ENCODE measurements at regions not wholly inside any gene's neighbourhood (a gene's known extent, or its start where the extent isn't known, plus 50 kb on each side); places are given as distances from the start of the nearest gene placed in this dataset.

DNA sequence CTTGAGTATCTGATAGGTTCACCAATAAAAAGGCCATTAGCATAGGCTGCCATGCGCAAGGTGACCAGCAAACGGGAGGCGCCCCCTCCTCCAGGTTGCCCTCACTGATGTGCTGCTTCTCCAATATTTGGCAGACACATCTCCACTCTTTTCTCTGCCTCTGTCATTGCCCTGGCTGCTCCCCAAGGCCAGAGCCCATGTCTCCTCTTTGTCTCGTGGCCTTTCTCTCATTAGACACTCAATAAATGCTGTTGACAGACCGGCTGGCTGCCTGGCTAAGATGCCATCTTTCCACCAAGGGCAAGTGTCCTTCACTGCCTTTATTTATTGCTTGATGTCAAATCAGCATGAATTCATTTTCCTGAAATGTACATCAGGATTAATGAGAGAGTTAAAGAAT, 404.0 kb upstream of the KIF2A start:
- H3K36me3 ChIP-seq (ENCODE audit: insufficient read depth, low read length) = no peaks in the 10 kb centered on the region
- ChIA-PET CTCF (no interaction called here), POLR2A (no interaction called here)
- DNase-seq = no peak
- no peaks in the 10 kb centered on the region for H3K9me3 ChIP-seq (ENCODE audit: low read length)
- H3K36me3 Mint-ChIP-seq = no peaks in the 10 kb centered on the region
- H3K4me3 Mint-ChIP-seq = no peak overlapping the region
- H3K27ac ChIP-seq (ENCODE audit: low read depth, low read length) = no peak overlapping the region
- no peaks in the 10 kb centered on the region for H3K4me1 ChIP-seq (ENCODE audit: insufficient read depth, low read length)
- H3K4me3 ChIP-seq (ENCODE audit: low read length) = no peak overlapping the region
- H3K4me1 Mint-ChIP-seq = no peaks in the 10 kb centered on the region
- no peaks in the 10 kb centered on the region for H3K27me3 Mint-ChIP-seq
- peaks cover 0 to 2% (median 0%) of the 10 kb centered on the region in 5 donors for H3K9me3 Mint-ChIP-seq
- H3K27me3 ChIP-seq (ENCODE audit: insufficient read depth, low read length, poor library complexity, severe bottlenecking) = no peaks in the 10 kb centered on the region
- H3K27ac Mint-ChIP-seq = no peak overlapping the region

DNA sequence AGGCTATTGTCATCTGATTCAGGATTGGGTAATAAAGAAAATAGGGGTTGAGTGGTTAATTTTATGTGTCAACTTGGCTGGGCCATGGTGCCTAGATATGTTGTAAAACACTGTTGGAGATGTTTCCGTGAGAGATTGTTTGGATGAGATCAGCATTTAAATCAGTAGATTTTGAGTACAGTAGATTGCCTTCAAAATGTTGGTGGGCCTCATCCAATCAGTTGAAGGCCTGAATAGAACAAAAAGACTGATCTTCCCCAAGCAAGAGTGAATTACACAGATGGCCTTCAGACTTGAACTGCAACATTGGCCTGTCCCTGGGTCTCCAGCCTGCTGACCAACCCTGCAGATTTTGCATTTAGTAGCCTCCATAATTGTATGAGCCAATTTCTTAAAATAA, 401.3 kb upstream of the KIF2A start:
- no peak overlapping the region for H3K27ac ChIP-seq (ENCODE audit: low read depth, low read length)
- Mint-ChIP-seq H3K27ac (no peak overlapping the region), H3K4me3 (no peak overlapping the region), H3K4me1 (no peaks in the 10 kb centered on the region), H3K27me3 (no peaks in the 10 kb centered on the region), H3K9me3 (no peaks in the 10 kb centered on the region), H3K36me3 (no peaks in the 10 kb centered on the region)
- no peaks in the 10 kb centered on the region for H3K27me3 ChIP-seq (ENCODE audit: insufficient read depth, low read length, poor library complexity, severe bottlenecking)
- no peaks in the 10 kb centered on the region for H3K36me3 ChIP-seq (ENCODE audit: insufficient read depth, low read length)
- ChIA-PET CTCF (no interaction called here), POLR2A (no interaction called here)
- no peaks in the 10 kb centered on the region for H3K9me3 ChIP-seq (ENCODE audit: low read length)
- DNase-seq = no peak
- H3K4me3 ChIP-seq (ENCODE audit: low read length) = no peak overlapping the region
- H3K4me1 ChIP-seq (ENCODE audit: insufficient read depth, low read length) = no peaks in the 10 kb centered on the region

- Histone ChIP-seq H3K27me3 (ENCODE audit: insufficient read depth, low read length, poor library complexity, severe bottlenecking) (no peaks in the 10 kb centered on the region), H3K36me3 (ENCODE audit: insufficient read depth, low read length) (no peaks in the 10 kb centered on the region), H3K4me1 (ENCODE audit: insufficient read depth, low read length) (no peaks in the 10 kb centered on the region), H3K4me3 (ENCODE audit: low read length) (no peak overlapping the region), H3K9me3 (ENCODE audit: low read length) (no peaks in the 10 kb centered on the region), H3K27ac (ENCODE audit: low read depth, low read length) (no peak overlapping the region)
- Mint-ChIP-seq H3K4me3 (no peak overlapping the region), H3K9me3 (no peaks in the 10 kb centered on the region), H3K27me3 (no peaks in the 10 kb centered on the region), H3K36me3 (no peaks in the 10 kb centered on the region), H3K4me1 (no peaks in the 10 kb centered on the region), H3K27ac (no peak overlapping the region)
- POLR2A ChIA-PET = no interaction called here
- no peak for DNase-seq
- CTCF ChIA-PET = no interaction called here
Observed at GRCh38 chr5:61905613-61906012, 400.4 kb upstream of the KIF2A start.

DNA sequence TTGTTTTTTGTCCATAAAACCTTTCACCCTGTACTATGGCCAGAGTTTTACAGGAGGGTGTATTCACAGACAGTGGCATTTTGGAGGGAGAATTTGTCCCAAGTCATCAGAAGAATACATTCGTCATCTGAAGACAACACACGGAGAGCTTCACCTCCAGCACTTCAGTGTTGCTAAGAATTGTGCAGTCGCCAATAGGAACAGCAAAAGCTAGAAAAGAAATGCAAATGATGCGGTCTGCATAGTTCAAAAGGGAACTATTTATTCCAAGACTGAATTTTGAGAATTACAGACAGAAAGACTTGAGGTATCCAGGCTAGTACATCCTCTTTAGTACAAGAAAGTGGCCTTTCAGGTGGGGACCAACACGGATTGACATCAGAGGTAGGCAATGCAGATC, 399.2 kb upstream of the KIF2A start:
- DNase-seq = no peak
- H3K27me3 Mint-ChIP-seq = no peaks in the 10 kb centered on the region
- no peak overlapping the region for H3K4me3 Mint-ChIP-seq
- H3K36me3 Mint-ChIP-seq = no peaks in the 10 kb centered on the region
- H3K9me3 Mint-ChIP-seq = peaks cover 0 to 6% (median 0%) of the 10 kb centered on the region in 5 donors
- H3K4me1 ChIP-seq (ENCODE audit: insufficient read depth, low read length) = no peaks in the 10 kb centered on the region
- H3K27me3 ChIP-seq (ENCODE audit: insufficient read depth, low read length, poor library complexity, severe bottlenecking) = no peaks in the 10 kb centered on the region
- no peak overlapping the region for H3K27ac Mint-ChIP-seq
- no peak overlapping the region for H3K27ac ChIP-seq (ENCODE audit: low read depth, low read length)
- no peak overlapping the region for H3K4me3 ChIP-seq (ENCODE audit: low read length)
- CTCF ChIA-PET = no interaction called here
- no peaks in the 10 kb centered on the region for H3K9me3 ChIP-seq (ENCODE audit: low read length)
- H3K36me3 ChIP-seq (ENCODE audit: insufficient read depth, low read length) = no peaks in the 10 kb centered on the region
- H3K4me1 Mint-ChIP-seq = no peaks in the 10 kb centered on the region
- POLR2A ChIA-PET = no interaction called here

- H3K27ac Mint-ChIP-seq = no peak overlapping the region
- peaks cover 0 to 6% (median 0%) of the 10 kb centered on the region in 5 donors for H3K9me3 Mint-ChIP-seq
- ChIA-PET CTCF (no interaction called here), POLR2A (no interaction called here)
- no peaks in the 10 kb centered on the region for H3K36me3 Mint-ChIP-seq
- Histone ChIP-seq H3K27ac (ENCODE audit: low read depth, low read length) (no peak overlapping the region), H3K4me3 (ENCODE audit: low read length) (no peak overlapping the region), H3K36me3 (ENCODE audit: insufficient read depth, low read length) (no peaks in the 10 kb centered on the region), H3K27me3 (ENCODE audit: insufficient read depth, low read length, poor library complexity, severe bottlenecking) (no peaks in the 10 kb centered on the region), H3K9me3 (ENCODE audit: low read length) (no peaks in the 10 kb centered on the region), H3K4me1 (ENCODE audit: insufficient read depth, low read length) (no peaks in the 10 kb centered on the region)
- H3K27me3 Mint-ChIP-seq = no peaks in the 10 kb centered on the region
- H3K4me3 Mint-ChIP-seq = no peak overlapping the region
- H3K4me1 Mint-ChIP-seq = no peaks in the 10 kb centered on the region
- DNase-seq = no peak
Observed at GRCh38 chr5:61907995-61908394, 398.0 kb upstream of the KIF2A start.

DNA sequence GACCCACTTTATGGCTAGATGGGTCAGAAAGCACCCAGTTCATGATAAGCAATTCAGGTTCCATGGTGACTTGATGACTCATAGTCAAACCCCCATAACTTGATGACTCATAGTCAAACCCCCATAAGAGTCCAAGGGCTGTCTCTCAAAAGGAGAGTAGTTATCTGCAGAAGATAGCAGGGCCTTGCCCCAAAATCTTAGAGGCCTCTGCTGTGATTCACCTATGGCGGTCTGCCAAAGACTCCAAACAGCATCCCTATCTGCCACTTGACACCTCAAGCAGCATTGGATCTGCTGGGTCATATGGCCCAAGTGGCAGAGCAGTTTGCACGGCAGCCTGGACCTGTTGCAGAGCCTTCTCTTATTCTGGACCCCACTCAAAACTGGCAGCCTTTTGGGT, 395.2 kb upstream of the KIF2A start:
- Histone ChIP-seq H3K27me3 (ENCODE audit: insufficient read depth, low read length, poor library complexity, severe bottlenecking) (no peaks in the 10 kb centered on the region), H3K27ac (ENCODE audit: low read depth, low read length) (no peak overlapping the region), H3K4me1 (ENCODE audit: insufficient read depth, low read length) (no peaks in the 10 kb centered on the region), H3K9me3 (ENCODE audit: low read length) (no peaks in the 10 kb centered on the region), H3K36me3 (ENCODE audit: insufficient read depth, low read length) (no peaks in the 10 kb centered on the region), H3K4me3 (ENCODE audit: low read length) (no peak overlapping the region)
- H3K36me3 Mint-ChIP-seq = no peaks in the 10 kb centered on the region
- ChIA-PET CTCF (no interaction called here), POLR2A (no interaction called here)
- H3K27ac Mint-ChIP-seq = no peak overlapping the region
- DNase-seq = no peak
- no peak overlapping the region for H3K4me3 Mint-ChIP-seq
- H3K9me3 Mint-ChIP-seq = peaks cover 0 to 6% (median 0%) of the 10 kb centered on the region in 5 donors
- H3K4me1 Mint-ChIP-seq = no peaks in the 10 kb centered on the region
- no peaks in the 10 kb centered on the region for H3K27me3 Mint-ChIP-seq

GRCh38 chr5:61912559-61912958, 393.4 kb upstream of the KIF2A start:
- ChIA-PET CTCF (no interaction called here), POLR2A (no interaction called here)
- Histone ChIP-seq H3K4me1 (ENCODE audit: insufficient read depth, low read length) (no peaks in the 10 kb centered on the region), H3K4me3 (ENCODE audit: low read length) (no peak overlapping the region), H3K27me3 (ENCODE audit: insufficient read depth, low read length, poor library complexity, severe bottlenecking) (no peaks in the 10 kb centered on the region), H3K9me3 (ENCODE audit: low read length) (no peaks in the 10 kb centered on the region), H3K27ac (ENCODE audit: low read depth, low read length) (no peak overlapping the region), H3K36me3 (ENCODE audit: insufficient read depth, low read length) (no peaks in the 10 kb centered on the region)
- DNase-seq = no peak
- H3K27me3 Mint-ChIP-seq = no peaks in the 10 kb centered on the region
- no peak overlapping the region for H3K4me3 Mint-ChIP-seq
- H3K4me1 Mint-ChIP-seq = no peaks in the 10 kb centered on the region
- H3K27ac Mint-ChIP-seq = no peak overlapping the region
- peaks cover 0 to 6% (median 0%) of the 10 kb centered on the region in 5 donors for H3K9me3 Mint-ChIP-seq
- H3K36me3 Mint-ChIP-seq = no peaks in the 10 kb centered on the region

DNA sequence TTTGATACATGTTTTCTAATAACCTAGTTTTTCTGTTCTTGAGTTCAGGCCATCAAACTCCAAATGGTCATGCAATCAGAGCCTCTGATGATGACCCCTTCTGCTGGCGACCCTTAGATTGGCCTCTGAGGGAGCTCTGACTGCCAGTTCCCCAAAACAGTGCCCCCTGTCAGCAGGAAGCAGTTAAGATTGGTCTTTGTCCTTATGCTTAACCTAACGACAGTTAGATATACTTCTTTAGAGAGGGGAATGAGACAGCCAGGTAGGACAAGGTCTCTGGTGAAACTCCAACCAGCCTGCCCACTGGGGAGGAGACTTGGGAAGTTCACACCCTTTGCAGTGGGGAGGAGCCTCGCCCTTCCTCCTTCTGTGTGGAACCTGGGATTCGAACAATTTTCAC, 390.4 kb upstream of the KIF2A start:
- Histone ChIP-seq H3K4me1 (ENCODE audit: insufficient read depth, low read length) (no peaks in the 10 kb centered on the region), H3K9me3 (ENCODE audit: low read length) (no peaks in the 10 kb centered on the region), H3K27me3 (ENCODE audit: insufficient read depth, low read length, poor library complexity, severe bottlenecking) (no peaks in the 10 kb centered on the region), H3K27ac (ENCODE audit: low read depth, low read length) (no peak overlapping the region), H3K36me3 (ENCODE audit: insufficient read depth, low read length) (no peaks in the 10 kb centered on the region), H3K4me3 (ENCODE audit: low read length) (no peak overlapping the region)
- Mint-ChIP-seq H3K4me1 (no peaks in the 10 kb centered on the region), H3K27me3 (peaks cover 0 to 3% of the 10 kb centered on the region in 2 donors), H3K9me3 (peaks cover 0 to 6% (median 0%) of the 10 kb centered on the region in 5 donors), H3K4me3 (no peak overlapping the region), H3K27ac (no peak overlapping the region), H3K36me3 (no peaks in the 10 kb centered on the region)
- CTCF ChIA-PET = no interaction called here
- POLR2A ChIA-PET = no interaction called here
- no peak for DNase-seq
